ENCODE measurements at regions not wholly inside any gene's neighbourhood (a gene's known extent, or its start where the extent isn't known, plus 50 kb on each side); places are given as distances from the start of the nearest gene placed in this dataset.

GRCh38 chr3:16088496-16088895 is 86.0 kb upstream of the GALNT15 start:
- TF ChIP-seq POLR2AphosphoS5 (IDR thresholded peaks at IDR 0.05) = no peak
- no peak for TF ChIP-seq CTCF (IDR thresholded peaks at IDR 0.05)
